GM19455 (cell line): ENCODE measurements at regions not wholly inside any gene's neighbourhood (a gene's known extent, or its start where the extent isn't known, plus 50 kb on each side); places are given as distances from the start of the nearest gene placed in this dataset.

Experiments
- ATAC-seq: cut with Tn5 transposase; IDR thresholded peaks from one replicate; pipeline ENCODE4 v1.9.1; 2021; ENCODE audit not compliant: unreplicated experiment

DNA sequence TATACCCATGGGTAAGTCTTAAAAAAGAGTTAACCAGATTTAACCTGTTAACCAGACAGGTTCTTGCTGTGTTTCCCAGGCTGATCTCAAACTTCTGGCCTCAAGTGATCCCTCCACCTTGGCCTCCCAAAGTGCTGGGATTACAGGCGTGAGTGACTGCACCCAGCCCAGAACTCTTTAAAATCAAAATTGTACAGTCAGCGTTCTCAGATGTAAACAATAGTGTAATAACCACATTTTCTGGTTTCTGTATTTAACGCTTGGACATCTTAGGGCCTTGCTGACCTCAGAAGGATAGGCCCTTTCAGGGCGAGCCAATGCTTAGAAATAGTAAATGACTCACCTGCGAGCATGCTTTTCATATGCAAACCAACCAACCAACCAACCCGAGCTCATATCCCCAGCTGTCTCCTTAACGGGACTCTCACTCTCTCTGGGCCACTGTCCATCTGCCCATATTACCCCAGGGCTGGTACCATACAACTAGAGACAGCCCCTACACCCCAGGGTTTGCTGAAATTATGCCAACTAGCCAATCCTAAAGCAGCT lies 415.0 kb upstream of the XYLT1 start:
- ATAC-seq, result no peak

DNA sequence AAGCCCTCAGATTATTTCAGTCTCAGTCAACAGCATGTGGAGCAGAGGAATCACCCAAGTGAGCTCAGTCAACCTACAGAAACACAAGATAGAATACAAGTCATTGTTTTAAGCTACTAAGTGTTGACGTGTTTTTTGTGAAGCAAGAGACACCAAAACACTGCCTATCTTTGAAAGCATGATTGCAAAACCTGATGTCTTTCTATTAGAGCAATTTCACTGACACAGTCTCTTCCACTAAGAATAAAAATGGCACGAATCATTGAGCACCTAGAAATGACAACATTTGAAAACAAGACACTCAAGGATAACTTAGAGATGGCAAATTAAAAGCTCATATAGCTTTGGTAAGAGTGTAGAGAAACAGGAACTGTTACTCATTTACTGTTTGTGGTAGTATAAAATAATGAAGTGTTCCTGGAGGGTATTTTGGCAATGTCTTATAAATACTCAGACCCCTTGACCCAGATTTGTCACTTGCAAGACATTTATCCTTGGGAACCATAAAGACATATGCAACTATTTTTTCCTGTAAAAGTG lies 407.1 kb upstream of the XYLT1 start:
- ATAC-seq, result no peak

DNA sequence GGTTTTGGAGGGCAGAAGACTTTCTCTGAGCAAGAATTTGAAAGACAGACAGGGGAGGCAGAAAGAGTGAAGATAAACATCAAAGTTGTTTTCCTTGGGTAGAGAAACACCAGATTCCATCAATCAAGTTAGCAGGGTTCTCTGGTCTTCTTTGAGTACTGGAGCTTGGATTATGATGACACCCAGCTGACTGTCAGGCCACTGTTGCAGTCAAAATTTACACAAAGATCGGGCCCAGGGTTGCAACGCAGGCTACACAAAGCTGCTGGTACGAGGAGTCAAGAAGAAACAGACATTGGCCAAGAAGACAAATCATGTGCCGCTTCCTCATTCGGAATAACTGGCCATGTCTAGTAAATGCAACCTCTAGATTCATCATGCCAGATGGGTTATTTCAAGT lies 396.2 kb upstream of the XYLT1 start:
- no peak for ATAC-seq

DNA sequence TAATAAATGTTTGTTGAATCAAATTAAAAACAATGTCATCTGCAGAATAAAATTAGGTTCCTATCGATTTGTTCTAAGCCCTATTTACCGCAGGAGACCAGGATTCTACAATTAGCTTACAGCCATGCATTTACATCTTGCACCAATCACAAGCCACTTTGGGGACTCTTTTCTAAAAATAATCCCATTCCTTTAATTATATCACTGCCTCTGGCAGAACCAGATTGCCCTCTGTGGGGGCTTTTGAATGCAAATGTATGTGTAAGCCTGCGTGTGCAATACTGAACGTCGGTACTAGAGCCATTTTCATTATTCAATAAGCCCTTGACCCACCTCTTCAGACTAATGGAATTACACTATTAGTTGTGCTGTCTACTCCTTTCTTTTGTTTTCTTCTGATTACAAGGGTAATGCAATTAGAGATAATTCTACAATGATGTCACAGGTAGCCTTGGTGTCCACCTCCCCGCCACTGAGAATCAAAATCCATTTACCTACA lies 391.3 kb upstream of the XYLT1 start:
- ATAC-seq, result no peak

DNA sequence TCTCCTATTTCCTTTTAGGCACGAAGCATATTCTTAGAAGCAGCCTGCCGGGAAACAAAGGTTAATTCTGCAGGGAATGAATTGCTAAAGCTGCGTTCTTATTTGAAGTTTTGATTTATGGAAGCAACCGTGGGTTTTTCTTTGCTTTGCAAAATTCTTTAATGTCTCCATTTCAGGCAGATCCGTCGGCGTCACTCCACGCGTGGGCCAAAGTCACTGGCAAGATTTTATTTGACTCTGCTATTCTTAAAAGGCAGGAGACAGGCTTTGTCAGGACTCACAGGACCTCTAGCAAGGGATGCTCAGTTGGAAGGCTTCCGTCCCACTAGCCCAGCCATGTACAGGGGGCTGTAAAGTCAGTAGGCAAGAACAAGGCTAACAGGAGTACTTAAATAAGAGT lies 387.3 kb upstream of the XYLT1 start:
- no peak for ATAC-seq

DNA sequence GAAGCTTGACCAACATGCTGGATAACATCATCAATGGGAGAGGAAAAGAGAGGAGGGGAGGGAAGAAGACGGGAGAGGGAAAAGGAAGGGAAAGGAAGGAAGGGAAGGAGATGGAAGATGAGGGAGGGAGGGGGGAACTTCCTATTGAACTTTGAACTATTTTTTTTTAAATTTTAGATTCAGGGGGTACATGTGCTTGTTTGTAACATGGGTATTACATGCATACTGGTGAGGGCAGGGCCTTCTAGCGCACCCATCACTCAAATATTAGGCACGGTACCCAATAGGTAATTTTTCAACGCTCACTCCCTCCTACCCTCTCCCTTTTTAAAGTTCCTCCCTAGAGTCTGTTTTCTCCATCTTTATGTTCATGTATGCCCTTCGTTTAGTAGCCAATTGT lies 383.2 kb upstream of the XYLT1 start:
- no peak for ATAC-seq

DNA sequence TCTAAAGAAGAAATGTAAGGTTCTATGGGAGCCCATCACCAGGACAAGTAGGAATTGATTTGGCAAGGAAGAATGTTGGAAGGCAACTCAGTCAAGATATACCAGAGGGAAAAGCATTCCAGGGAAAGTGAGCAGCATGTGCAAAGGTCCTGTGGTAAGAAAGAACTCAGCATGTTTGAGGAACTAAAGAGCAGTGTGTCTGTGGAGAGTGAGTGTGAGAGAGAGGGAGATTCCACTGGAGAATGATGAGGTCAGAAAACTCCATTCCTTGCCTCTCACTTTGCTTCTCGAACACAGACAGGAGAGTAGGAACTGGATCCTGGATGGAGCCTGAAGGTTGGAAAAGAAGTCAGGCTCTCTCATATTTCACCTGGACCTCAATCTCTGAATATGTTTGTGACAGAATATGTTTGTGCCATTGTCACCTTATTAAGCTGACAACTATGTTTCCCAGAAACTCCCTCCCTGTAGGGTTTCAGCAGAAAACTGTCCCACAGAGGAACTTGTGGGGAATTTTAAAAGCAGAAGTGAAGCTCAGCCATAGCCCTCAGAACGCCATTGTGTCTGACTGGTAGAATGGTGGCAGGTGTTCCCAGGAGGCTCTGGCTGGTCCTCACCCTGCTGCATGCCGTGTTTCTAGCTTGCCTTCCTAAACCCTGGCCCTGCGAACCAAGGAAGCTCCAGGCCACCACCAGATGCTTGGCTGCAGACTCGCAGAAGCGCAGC lies 382.4 kb upstream of the XYLT1 start:
- no peak for ATAC-seq

DNA sequence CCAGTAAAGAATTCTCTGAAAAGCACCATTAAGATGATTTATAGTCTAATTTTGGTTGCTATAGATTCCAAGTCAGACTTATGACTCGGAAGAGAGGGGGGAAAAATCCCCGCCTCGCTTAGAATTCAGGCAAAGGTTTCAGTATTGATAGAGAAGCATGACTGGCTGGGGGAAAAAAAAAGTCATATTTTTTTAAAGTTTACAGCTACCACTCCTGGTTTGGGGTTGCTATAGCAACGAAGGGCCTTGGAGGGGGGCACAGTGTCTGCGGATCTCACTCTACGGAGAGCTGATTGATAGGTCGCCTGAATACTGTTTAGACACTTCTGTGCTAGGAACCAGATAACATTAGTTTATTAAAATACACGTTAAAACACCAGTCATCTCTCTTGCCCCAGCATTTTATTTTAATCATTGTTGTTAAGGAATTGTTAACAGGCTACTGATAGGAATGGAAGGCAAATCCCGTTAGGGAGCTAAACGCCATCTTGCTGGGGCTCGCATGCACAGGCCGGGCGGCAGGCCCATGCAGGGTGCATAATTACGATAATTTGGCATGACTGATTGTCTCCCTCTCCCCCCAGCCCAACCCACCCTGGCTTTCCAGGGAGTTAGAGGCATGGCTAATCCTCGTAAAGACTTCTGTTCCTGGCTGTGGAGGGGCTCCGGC lies 380.0 kb upstream of the XYLT1 start:
- no peak for ATAC-seq

DNA sequence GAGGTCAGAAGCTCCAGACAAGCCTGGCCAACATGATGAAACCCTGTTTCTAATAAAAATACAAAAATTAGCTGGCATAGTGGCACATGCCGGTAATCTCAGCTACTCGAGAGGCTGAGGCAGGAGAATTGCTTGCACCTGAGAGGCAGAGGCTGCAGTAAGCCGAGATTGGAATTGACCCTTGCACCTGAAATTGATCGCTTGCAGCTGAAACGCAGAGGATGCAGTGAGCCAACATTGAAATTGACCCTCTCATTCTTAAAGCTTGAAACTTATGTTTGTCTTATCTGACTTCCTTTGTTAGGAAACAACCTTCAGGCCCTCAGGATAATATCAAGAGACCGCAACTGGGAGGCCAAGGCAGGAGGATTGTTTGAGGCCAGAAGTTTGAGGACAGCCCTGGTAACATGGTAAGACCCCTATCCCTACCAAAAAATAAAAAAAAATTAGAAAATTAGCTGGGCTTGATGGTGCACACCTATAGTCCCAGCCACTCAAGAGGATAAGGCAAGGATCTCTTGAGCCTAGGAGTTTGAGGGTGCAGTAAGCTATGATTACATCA lies 376.6 kb upstream of the XYLT1 start:
- ATAC-seq, result no peak

DNA sequence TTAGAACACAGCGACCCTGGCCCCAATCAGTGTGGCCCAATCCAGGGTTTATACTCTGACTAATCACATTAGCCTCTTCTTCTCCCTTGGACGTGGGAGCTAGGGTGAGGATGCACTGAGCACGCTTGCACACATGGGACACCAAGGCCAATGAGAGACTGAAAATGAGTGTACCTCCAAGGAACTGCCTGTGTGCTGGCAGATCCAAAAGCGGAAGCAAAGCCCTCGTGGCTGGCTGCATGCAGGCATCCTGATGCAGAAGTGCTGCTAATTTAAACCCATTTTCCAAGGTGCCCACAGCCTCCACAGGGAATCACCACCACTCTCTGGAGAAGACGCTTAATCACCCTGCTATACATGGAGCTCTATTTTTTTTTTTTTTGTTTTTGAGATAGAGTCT lies 375.3 kb upstream of the XYLT1 start:
- no peak for ATAC-seq

DNA sequence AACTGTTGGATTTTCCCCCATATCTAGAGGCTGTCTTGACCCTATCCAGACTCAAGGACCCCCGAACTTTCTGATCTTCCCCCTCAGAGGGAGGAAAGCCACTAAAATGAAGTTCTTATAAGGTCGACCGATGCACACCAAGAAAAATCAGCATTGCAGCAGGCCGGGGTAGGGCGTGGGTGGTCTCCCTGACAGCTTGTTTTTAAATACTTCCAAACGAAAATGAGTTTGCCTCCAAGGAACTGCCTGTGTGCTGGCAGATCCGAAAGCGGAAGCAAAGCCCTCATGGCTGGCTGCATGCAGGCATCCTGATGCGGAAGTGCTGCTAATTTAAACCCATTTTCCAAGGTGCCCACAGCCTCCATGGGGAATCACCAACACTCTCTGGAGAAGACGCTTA lies 374.3 kb upstream of the XYLT1 start:
- no peak for ATAC-seq

DNA sequence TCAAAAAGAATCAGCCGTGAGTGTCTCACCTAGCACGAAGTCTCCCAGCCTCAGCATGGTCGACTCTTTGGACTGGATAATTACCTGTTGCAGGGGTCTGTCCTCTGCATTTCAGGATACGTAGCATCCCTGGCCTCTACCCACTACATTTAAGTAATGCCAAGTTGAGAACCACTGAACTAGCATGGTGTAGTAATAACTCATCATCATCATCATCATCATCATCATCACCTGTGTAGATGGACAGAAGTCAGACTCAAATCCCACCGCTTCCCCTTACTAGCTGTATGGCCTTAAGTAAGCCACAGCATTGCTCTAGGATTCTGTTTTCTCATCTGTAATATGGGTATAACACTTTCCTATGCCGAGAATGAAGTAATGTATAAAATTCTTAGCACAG lies 373.1 kb upstream of the XYLT1 start:
- ATAC-seq, result no peak

DNA sequence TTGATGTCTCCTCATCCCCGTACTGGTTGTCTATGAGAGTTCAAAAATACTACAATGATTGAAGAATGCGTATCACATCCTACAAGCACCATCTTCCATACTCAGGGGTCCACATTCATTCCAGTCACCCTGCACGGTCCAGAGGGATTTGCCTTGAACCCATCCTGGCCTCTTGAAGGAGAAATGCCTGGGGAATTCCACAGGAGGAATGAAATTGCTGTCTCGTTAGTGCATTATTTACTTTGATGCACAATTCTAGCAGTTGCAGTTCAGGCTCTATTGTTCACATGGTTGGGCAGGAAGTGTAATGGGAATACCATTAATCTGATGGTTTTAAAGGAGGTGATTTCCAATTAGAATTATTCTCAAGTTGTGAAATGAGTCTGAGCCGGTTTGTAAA lies 369.1 kb upstream of the XYLT1 start:
- ATAC-seq, result no peak

DNA sequence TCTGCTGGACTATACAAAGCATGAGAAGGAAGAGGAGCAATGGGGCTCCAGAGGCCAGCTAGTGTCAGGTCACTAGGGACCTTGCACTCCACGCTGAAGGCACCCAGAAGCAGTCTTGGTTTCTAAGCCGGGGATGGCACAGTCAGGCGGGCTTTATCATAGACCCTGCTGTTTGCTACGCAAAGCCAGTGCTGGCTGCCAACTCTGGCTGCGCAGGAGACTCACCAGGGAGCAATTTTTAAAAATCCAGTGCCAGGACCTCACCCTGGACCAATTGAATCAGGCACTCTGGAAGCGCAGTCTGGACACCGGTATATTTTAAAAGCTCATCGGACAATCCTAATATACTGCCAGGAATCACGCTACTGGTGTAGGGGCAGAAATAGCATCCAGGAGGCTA lies 368.5 kb upstream of the XYLT1 start:
- no peak for ATAC-seq

DNA sequence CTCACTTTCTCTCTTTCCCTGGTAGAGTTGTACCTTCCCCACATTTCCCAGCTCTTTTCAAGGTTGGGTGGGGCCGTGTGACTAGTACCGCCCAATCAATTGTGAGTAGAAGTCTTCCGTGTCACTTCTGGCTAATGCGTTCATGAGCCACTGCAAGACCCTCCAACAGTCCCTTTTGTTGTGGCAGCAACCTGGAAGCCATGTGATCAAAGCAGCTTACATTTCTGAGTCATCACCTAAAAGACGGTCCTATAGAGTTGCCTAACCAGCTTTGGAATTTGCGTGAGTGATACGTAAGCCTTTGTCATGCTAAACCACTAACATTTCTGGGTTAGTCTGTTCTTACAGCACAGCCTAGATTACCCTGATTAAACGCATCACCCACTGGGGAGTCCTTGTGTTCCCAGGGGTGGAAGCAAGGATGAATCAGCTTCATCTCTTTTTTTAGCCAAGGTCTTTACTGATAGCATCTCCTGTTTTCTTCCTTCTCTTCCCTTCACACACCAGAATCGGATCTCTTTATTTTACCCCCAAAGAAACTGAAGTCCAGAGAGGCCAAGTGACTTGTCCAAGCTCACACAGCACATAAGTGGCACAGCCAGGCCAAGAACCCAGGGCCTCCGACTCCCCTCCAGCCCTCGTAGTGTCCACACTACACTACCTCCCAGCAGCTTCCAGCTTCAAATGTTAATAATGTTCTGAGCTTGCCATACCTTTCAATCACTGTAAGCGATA lies 366.3 kb upstream of the XYLT1 start:
- ATAC-seq, result no peak

DNA sequence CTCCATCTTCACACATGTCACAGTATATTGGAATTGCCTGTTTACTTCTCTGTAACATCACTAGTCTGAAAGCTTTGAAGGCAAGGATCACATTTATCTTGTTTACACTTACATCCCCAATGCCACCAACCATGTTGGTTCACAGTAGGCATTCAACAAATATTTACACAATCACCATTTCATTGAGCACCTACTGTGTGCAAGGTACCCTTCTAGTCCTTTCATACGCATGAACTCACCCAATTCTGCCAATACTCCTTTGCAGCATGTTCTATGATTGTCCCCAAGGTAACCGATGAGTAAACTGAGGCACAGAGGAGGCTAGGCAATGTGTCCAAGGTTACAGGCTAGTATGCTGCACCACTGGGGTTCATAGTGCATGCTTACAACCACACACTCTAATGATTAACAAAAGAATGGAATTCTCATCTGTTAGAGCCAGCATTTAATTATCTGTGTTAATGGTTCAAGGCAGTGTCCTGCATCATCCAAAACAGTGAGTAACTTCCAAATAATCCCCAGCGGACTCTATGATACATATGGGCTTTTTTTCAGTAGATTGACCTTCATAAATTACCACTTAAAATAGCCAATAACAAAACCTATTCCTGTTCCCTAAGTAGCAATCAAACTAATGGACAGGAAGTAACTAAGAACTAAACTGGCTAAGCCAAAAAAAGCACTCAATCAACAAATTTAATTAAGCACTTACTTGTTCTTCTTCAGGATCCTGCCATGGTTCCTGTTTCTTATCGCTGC lies 364.5 kb upstream of the XYLT1 start:
- ATAC-seq, result no peak

DNA sequence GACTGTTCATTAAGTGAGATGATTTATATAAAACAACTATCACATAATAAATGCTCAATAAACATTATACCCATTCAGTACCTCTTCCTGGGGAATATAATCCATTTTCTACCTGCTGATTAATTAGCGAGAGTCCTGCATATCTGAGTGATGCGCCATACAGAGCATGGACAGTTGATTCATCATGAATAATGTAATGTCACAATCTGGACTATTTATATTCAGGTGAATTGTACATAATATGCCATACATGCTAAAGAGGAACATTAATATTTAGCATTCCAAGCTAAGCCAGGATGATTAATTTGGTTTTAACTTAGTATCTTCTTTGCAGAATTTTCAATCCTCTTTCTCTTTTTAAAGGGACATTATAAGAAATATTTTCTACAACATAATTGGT lies 362.0 kb upstream of the XYLT1 start:
- ATAC-seq, result no peak

DNA sequence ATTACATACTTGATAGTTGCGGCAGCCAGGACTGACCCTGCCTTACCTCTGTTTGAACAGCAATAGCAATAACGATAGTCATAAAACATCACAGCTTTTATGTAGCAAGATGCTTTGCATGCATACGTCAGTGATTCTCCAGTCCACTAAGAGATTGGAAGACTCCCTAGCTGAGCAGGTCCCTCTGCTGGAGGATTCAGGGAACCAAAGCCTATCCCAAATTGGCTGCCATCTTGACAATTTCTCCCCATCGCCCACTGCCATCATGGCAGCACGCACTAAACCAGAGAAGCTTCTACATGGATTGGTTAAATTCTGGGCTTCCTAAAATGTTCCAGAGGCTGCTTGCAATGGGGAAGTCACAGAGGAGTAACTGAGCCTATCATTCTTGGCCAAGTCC lies 360.6 kb upstream of the XYLT1 start:
- no peak for ATAC-seq

DNA sequence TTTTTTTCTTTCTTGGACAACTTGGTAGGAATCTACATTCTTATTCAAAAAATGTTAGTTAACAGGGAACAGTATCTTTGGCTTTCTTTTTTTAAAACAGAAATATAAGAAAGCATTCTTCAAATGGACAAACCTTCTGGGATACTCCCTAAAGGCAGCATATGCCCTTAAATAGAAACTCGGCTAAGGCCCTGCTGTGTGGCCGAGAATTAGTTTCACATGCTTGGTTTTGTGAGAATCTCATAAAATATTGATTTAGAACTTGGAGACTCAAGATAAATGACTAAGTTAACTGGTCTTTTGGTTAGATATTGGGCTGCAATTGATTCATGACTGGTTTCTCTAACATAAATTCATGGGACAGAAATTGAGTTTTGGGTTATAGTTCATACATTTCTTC lies 359.9 kb upstream of the XYLT1 start:
- ATAC-seq, result no peak

DNA sequence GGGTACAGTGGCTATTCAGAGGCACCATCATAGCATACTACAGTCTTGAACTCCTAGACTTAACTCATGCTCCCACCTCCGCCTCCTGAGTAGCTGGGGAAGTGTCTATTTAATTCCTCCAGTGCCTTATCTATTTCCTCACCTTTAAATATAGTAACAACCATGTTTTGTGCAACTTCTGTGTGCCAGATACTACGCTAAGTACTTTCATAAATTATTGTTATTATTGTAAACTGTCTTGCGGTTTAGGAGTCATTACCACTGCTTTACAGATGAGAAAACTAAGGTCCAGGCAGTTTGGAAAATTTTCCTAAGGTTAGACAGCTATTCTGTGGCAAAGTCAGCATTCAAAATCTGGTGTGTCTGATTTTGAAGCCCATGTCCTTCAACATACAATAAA lies 359.1 kb upstream of the XYLT1 start:
- no peak for ATAC-seq

DNA sequence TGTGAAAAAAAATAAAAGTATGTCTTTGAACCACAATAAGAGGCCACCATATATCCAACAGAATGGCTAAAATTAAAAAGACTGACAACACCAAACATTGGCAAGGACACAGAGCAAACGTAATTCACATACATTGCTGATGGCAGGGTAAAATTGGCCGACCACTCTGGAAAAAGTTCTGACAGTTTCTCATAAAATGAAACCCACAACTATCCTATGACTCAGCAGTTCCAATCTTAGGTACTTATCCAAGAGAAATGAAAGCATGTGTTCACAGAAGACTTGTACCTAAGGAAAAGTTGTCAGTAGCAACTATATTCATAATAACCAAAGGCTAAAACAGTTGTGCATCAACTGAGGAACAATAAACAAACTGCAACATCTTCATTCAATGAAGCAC lies 357.3 kb upstream of the XYLT1 start:
- ATAC-seq, result no peak
